ENCODE measurements at regions not wholly inside any gene's neighbourhood (a gene's known extent, or its start where the extent isn't known, plus 50 kb on each side); places are given as distances from the start of the nearest gene placed in this dataset.
A peak's percentile ranks its signal among the peaks of the same experiment; 100 is the strongest.

DNA sequence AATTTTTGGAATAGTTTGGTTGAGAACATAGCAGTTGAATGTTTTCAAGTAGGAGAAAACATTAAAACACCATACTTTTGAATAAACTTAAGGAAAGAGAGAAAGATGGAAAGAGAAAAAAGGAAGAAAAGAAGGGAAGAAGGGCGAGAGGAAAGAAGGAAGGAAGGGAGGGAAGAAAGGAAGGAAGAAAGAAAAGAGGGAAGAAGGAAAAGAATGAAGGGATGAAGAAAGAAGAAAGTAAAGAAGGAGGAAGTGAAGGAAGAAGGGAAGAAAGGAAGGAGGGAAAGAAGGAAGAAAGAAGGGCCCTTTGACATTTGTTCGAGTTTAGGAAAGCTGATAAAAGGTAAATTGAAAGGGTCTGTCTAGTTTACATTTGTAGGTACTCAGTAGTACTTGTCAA is 482.7 kb downstream of the SIPA1L2 start:
- Histone ChIP-seq H3K27ac (ENCODE audit: extremely low read depth, low read depth, low read length) (no peak overlapping the region), H3K79me2 (ENCODE audit: control insufficient read depth, insufficient read depth, low read length) (no peaks in the 10 kb centered on the region), H3K4me1 (replicated peaks in 1 of 2; ENCODE audit: control insufficient read depth in 2 of 2, insufficient read depth in 2 of 2, low read length in 2 of 2) (no peaks in the 10 kb centered on the region), H3K4me3 (no peak overlapping the region), H3K27me3 (ENCODE audit: control insufficient read depth in 2 of 2, insufficient read depth in 2 of 2, low read length in 2 of 2) (no peaks in the 10 kb centered on the region), H3K9ac (ENCODE audit: insufficient read depth in 1 of 2, low read depth in 2 of 2, low read length in 2 of 2) (no peak overlapping the region), H4K20me1 (replicated peaks; ENCODE audit: control insufficient read depth, insufficient read depth, low read length) (no peaks in the 10 kb centered on the region), H3K9me3 (replicated peaks; ENCODE audit: control insufficient read depth, insufficient read depth, low read depth, low read length) (no peaks in the 10 kb centered on the region), H3K9me1 (ENCODE audit: control insufficient read depth, insufficient read depth, low read length) (no peaks in the 10 kb centered on the region), H3K36me3 (ENCODE audit: control insufficient read depth, insufficient read depth, low read length) (no peaks in the 10 kb centered on the region), H2AFZ (ENCODE audit: low read depth, low read length) (no peak overlapping the region), H3K4me2 (ENCODE audit: insufficient read depth, low read length) (no peak overlapping the region)
- TF ChIP-seq, protein P1, sequence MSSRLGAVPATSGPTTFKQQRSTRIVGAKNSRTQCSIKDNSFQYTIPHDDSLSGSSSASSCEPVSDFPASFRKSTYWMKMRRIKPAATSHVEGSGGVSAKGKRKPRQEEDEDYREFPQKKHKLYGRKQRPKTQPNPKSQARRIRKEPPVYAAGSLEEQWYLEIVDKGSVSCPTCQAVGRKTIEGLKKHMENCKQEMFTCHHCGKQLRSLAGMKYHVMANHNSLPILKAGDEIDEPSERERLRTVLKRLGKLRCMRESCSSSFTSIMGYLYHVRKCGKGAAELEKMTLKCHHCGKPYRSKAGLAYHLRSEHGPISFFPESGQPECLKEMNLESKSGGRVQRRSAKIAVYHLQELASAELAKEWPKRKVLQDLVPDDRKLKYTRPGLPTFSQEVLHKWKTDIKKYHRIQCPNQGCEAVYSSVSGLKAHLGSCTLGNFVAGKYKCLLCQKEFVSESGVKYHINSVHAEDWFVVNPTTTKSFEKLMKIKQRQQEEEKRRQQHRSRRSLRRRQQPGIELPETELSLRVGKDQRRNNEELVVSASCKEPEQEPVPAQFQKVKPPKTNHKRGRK (tag; IDR thresholded peaks at IDR 0.05) = peak; percentile 47; the same call in 1 of the 2 replicates
- TF ChIP-seq ZC3H8 (IDR thresholded peaks at IDR 0.05) = no peak
- TF ChIP-seq, protein P2, sequence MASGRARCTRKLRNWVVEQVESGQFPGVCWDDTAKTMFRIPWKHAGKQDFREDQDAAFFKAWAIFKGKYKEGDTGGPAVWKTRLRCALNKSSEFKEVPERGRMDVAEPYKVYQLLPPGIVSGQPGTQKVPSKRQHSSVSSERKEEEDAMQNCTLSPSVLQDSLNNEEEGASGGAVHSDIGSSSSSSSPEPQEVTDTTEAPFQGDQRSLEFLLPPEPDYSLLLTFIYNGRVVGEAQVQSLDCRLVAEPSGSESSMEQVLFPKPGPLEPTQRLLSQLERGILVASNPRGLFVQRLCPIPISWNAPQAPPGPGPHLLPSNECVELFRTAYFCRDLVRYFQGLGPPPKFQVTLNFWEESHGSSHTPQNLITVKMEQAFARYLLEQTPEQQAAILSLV (tag; IDR thresholded peaks at IDR 0.05) = no peak
- TF ChIP-seq NCOA2 (IDR thresholded peaks at IDR 0.05; ENCODE audit: partially characterized antibody in 2 of 2) = no peak
- no peak for TF ChIP-seq PHF21A (IDR thresholded peaks at IDR 0.05; ENCODE audit: borderline replicate concordance, low read depth)
- no peak for TF ChIP-seq PCBP1 (IDR thresholded peaks at IDR 0.05; ENCODE audit: low read depth, low read length, poor library complexity, severe bottlenecking)
- intact Hi-C loops (cut with micrococcal nuclease) (no loop called here), in situ Hi-C loops (cut with MboI) (no loop called here)
- ChIA-PET CTCF (ENCODE audit: low intra/inter-chr PET ratio) (no interaction called here), POLR2A (no interaction called here)
- no peak for FAIRE-seq
- no peak for DNase-seq (ENCODE audit: extremely low read depth in 1 of 4, low spot score in 3 of 4)
- whole genome bisulfite sequencing (ENCODE audit: insufficient coverage, low coverage, missing lambda C conversion rate) = 0% methylated on average over 2 of the region's 2 CpGs
- no TSS peak for BruUV-seq (replicated peaks)
- ATAC-seq = no peak

Data from K562 (cell line).